Stimulated activated CD4-positive, alpha-beta T cell treated with anti-CD3 and anti-CD28 coated beads, TNF-alpha, amount 100 ng/mL, for 1 hour (primary cell): ENCODE measurements at regions not wholly inside any gene's neighbourhood (a gene's known extent, or its start where the extent isn't known, plus 50 kb on each side); places are given as distances from the start of the nearest gene placed in this dataset.
"Not testable (repeated sequence)": the region's sequence is repeated elsewhere in the genome, so short reads cannot be mapped to it uniquely, and the experiment has no call there.

Experiments
- DNase-seq, 3 donors: peaks; one replicate each; pipeline ENCODE4 v3.0.0-alpha.2; 2020; ENCODE audit warnings: low read depth in 3 of 3, low spot score in 1 of 3

DNA sequence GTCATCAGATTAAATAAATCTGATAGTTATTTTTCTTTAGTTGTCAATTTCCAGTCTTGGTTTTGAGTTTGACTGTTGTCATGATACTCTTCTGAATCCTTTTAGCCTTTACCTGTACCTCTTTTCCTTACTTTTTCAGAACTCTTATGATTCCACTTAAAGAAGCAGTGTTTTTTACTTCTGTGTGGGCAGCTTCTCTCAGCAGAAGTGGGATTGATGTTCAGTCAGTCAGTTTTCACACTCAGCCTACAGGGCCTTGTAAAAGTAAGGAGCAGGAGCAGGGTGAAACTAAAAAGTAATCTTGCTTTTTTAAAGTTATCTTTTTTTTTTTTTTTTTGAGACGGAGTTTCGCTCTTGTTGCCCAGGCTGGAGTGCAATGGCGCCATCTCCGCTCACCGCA lies 75.1 kb downstream of the HAUS1 start:
- DNase-seq = no peak

DNA sequence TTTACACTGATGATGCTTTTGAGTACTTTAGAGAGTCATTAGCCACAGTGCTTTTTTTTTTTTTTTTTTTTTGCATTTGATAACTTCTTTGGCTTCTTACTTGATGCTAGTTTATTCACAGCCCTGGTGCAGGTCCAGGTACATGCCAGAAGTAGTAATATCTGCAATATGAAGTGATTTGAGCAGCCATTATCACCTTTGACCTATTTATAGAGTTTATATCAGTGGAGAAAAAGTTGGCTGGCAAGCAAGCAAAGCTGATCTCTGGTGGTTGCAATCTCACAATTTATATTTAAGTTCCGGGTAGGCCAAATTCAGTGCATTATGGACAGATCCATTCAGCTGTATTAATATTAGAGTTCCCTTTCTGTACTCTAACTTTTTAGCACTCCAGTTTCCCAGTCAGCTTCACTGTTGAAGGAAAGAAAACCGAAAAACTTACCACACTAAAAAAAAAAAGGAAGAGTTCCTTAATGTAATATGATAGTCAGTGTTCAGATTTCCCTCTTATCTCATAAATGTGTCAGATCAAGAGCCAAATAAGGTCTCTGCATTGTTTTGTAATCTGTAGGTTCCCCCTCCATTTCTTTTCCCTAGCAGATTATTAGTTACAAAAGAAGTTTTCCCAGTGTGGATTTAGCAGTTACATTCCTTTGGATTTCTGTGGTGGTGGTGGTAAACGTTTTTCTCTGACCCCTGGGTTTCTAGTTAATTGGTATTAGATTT lies 78.6 kb downstream of the HAUS1 start:
- no peak for DNase-seq

DNA sequence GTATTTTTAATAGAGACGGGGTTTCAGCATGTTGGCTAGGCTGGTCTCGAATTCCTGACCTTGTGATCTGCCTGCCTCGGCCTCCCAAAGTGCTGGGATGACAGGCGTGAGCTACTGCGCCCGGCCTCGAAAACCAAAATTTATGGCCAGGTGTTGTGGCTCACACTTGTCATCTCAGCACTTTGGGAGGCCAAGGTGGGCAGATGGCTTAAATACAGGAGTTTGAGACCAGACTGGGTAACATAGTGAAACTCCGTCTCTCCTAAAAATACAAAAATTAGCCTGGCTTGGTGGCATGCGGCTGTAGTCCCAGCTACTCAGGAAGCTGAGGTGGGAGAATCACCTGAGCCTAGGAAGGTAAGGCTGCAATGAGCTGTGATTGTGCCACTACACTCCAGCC lies 80.1 kb downstream of the HAUS1 start:
- not testable (repeated sequence) for DNase-seq

DNA sequence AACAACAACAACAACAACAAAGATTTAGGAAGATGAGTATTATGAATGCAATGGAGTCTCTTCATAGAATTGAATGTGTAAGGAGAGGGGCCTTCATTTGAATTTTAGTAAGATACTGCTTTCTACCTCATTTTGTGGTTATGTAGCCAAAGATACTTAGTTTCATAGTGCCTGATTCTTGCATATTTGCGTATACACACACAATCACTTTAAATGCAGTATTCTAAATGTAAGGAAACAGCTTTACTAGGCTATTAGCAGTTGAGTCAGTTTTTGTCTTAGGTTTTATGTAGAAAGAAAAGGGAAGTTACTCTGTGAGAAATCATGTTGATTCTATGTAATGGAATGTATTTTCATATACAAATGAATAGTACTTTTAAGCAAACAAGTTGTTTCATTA lies 80.5 kb downstream of the HAUS1 start:
- no peak for DNase-seq

DNA sequence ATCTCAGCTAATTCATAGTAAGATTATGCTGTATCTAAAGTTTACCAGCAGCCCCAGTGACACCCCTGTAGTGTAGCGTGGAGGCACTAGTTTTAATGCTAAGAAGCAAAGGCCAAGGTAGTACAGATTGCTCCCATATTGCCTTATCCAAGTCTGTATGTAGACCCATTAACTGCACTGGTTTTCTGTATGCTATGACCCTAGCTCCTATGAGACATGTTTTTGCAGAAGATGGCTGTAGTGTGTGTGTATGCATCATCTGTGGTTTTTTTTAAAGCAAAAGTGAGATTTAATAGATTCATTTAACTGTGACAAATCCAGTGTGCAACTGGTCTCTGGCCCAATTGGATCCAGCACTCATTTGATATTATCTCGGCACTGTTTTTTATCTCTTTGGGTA lies 86.5 kb downstream of the HAUS1 start:
- no peak for DNase-seq

DNA sequence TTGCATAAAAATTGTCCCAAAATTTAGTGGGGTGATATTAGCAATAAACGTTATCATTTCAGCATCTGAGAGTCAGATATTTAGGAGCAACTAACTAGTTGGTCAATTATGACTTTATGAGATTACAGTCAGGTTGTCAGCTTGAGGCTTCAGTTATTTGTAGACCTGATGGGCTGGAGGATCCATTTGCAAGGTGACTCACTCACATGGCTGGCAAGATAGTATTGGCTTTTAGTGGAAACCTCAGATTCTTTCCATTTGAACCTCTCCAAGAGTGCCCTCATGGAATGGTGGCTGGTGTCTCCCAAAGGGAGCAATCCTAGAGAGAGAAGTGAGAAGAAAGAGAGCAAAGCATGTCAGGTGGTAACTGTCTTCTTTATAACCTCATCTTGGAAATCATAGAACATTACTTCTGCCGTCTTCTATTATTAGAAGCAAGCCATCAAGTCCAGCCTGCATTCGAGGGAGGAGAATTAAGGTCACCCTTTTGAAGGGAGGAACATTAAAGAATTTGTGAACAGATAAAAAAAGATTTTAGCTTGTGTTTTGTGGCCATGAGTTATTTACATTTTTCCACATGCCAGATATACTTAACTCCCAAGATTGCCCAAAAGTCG lies 92.5 kb downstream of the HAUS1 start:
- no peak for DNase-seq

DNA sequence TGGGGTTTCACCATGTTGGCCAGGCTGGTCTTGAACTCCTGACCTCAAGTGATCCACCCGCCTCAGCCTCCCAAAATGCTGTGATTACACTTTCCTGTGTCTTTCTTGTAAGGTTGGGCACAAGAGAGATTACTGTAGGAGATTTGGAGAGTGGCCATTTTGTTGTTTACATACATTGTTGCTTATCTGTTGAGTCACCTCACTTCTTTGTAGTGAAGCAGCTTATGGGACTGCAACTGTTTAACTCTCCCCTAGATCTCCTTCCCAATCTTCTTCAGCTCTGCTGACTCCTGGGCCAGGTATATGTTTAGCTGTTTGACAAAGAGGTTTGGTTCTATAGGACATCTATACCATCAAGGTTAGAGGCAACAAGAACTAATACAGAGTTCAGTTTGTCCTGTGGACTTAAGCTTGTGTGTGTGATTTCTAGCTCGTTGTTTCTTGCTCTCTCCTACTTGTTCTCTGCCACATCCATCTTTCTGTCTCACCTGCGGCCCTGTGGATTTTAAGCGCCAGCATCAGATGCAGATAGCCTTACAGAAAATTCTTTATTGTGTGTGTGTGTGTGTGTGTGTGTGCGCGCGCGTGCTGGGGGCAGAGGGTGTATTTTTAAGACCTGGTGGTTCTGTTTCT lies 95.4 kb downstream of the HAUS1 start:
- DNase-seq = no peak

DNA sequence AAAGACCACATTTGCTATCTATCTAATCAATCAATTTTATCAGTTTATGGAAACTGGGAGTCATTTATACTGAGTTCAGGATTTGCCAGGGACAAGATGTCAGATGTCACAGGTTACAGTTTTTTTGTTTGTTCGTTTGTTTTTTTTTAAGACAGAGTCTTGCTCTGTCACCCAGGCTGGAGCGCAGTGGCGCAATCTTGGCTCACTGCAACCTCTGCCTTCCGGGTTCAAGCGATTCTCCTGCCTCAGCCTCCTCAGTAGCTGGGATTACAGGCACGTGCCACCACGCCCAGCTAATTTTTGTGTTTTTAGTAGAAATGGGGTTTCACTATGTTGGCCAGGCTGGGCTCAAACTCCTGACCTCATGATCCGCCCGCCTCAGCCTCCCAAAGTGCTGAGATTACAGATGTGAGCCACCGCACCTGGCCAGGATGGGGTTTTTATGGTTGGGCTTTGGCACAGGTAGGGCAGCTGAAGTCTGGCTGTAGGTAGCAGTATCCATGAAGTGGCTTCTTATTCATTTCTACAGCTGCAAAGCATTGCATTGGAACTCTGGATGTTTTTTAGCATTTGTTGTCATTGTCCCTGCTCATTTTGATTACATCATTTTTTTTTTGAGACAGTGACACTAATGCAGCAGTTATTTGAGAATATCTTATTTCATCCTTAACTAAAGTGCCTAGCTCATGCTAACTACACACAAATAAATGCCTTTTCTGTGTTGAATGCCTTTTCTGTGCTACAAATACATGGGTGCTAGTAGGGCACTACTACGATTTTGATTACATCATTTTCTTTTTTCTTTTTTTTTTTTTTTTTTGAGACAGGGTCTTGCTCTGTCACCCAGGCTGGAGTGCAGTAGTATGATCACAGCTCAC lies 96.2 kb downstream of the HAUS1 start:
- DNase-seq = not testable (repeated sequence)

DNA sequence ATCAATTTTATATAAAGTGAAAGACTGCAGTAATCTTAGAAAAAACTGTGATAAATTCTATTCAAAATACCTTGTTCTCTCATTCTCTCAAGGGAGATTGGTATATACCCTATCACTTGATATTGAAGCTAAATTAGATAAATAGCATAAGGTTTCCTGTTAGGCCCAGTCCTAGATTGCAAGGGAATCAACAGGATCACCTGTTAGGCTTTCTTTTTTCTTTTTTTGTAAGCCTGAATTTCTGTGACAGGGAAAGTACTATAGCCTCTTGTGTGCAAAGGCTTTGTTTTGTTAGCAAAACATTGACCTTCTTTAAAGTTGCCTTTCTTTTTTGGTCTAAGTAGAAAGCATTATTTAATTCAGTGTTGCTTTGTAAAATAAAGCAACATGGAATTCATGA lies 100.0 kb downstream of the HAUS1 start:
- no peak for DNase-seq

DNA sequence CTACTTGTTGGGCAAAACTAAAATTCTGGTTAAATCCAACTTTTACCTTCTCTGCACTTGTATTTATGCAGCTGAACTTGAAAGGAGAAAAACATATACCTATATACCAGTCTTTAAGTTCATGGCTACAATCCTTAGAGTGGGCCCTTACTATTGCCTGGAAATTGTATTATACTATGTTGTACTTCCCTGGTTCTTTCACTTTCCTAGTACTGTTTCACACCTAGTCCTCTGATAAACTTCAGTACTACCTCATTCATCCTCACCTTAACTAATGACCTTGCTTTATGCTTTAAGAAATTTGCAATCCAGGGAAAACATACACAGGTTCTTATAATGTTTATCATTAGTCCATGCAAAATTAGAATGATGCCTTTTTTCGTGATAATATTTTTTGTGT lies 103.8 kb downstream of the HAUS1 start:
- no peak for DNase-seq

DNA sequence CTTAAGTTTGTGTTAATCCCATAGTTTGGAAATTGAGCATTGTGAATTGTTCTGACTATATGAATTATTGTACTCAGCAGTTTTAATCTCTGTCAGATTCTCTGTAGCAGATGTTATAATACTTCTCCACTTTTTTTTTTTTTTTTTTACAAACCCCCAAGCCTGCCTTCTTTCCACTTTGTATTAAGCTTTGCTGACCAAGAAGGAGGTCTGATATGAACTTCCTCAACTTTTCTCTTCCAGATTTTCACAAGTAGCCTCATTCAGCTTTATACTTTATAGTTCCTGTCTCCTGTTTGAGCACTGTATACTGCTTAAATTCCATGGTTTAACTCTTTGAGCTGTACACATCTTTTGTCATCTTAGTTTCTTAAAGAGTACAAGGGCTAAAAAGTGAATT lies 105.0 kb downstream of the HAUS1 start:
- no peak for DNase-seq

DNA sequence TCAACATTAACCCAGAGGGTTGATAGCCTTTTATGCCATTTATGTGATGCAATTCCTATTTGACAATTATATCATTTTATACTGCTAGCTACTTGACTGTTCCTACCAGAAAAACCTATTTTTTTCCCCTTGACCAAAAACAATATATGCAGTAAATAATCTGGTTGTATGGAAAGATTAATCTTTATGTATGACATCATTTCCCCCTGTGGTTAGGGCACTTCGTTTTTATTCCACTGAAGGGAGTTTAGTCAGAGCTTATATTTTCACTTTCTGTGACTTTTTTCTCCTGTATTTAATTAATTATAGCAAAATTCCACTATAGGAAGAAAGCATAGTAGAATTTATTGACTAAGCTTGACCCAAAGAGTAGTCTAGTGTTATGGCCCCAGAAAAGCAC lies 107.6 kb downstream of the HAUS1 start:
- no peak for DNase-seq

DNA sequence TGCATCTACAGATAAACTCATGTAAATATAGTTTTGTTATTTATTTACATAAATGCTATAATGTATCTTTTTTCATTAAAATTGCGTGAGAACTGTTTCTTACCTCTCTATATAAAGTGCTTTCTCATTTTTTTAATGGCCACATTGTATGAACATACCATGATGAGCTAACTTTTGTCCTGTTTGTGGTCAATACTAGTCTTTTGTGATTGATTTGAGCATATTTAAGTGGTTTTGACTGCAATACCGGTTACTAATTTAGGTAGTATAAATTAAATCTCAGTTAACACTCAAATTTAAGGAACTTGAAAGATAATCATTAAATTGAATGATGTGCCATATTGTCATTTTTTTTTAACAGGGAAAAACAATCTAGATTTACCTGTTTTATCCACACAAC lies 108.2 kb downstream of the HAUS1 start:
- no peak for DNase-seq

DNA sequence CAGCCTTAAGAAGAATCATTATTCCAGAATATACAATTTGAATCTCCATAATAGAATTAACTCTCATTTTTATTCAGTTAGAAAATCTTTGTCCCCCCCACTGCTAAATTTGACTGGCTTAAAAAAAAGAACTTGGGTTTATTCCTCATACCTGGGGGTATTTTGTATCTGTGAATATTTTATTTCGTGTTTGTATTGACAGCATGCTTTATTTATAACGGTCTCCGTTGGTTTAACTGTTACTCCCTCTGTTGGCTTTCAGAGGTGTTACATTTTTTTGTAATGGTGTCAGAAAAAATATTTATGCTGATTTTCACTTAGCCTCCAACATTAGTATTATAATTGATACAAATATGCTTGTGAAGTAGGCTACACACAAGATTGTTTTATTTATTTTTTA lies 109.1 kb downstream of the HAUS1 start:
- no peak for DNase-seq

DNA sequence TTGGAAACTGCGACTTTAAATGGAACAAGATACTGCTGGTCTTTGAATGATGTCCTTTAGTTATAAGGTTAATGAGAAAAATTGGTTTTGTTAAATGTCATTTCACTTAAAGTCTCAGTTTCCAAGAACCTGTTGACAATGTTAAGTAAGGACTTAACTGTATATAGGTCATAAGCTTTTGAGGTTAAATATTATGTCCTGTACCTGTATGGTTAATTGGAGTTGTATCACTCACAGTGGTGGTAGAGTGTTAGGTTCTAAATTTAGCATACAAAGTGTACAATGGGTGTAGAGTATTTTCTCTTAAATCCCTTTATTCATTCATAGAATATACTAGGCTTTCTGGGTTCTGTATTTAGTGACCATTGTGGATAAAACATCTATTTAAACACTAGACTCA lies 110.2 kb downstream of the HAUS1 start:
- DNase-seq = no peak

DNA sequence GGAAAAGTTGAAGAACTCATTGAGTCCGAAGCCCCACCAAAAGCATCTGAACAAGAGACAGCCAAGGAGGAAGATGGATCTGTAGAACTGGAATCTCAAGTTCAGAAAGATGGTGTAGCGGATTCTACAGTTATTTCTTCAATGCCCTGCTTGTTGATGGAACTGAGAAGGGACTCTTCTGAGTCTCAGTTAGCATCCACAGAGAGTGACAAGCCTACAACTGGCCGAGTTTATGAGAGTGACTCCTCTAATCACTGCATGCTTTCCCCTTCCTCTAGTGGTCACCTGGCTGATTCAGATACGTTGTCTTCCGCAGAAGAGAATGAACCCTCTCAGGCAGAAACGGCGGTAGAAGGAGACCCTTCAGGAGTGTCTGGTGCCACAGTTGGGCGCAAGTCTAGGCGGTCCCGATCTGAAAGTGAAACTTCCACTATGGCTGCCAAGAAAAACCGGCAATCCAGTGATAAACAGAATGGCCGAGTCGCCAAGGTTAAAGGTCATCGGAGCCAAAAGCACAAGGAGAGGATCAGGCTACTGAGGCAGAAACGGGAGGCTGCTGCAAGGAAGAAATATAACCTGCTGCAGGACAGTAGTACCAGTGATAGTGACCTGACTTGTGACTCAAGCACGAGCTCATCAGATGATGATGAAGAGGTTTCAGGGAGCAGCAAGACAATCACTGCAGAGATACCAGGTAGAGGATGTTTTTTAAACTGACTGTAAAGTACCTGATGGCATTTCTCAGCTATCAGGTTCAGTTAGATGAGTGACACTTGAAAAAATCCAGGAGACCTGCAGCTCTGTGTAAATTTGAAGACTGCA lies 111.9 kb downstream of the HAUS1 start:
- no peak for DNase-seq

DNA sequence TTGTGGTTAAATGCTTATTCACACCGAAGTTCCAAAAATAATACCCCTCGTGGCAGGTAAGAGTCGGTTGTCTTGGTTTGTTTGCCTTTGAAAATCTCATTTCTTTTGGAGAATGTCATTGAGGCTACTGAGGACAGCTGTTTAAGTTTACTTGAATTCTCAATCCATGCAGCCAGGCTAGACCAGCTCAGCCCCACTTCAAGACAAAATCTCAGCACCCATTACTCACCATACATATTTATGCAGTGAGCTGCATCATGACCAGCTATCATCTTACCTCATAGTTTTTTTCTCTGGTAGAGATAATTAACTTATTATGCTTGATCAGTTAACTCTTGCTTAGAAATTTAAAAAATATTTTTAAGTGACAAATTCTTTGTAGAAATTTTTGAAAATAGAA lies 115.9 kb downstream of the HAUS1 start:
- DNase-seq = no peak

DNA sequence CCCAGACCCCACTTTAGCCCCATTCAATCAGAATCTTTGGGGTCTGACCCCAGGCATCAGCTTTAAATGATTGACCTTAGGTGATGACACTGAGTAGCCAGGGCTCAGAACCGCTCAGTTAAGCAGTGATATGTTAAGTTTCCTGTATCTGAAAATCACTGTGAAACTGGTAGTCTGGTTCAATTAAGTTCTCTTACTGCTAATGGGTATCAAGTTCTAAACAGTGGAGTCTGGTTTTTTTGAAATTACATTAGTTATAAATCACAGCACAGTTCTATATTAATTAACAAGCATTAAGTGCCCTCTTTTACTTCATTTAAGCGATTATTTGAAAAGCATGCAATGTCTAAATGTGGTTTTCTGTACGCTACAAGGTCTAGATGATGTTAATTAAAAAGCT lies 117.9 kb downstream of the HAUS1 start:
- no peak for DNase-seq

DNA sequence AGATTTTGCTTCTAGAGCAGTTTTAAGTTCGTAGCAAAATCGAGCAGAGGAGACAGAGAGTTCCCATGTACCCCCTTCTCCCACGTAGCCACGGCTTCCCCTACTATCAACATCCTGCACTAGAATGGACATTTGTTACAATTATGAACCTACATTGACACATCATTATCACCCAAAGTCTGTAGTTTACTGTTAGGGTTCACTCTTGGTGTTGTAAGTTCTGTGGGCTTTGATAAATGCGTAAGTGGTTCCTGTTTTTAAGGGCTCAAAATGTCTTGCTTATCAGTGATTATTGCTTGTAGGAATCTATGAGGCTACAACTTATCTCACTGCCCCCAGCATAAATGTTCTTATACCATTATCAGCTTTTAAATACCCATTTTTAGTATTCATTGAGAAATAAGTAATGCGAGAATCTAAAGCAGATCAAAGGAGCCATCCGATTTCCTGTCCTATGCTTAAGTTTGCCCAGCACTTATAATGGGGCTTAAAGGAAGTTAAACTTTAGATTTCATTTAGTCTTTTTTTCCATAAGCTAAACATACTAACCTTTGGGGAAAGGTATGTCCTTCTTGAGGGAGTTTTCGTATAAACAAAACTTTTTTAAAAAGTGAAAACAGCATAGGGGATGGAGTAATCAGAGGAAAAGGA lies 118.7 kb downstream of the HAUS1 start:
- DNase-seq = no peak

DNA sequence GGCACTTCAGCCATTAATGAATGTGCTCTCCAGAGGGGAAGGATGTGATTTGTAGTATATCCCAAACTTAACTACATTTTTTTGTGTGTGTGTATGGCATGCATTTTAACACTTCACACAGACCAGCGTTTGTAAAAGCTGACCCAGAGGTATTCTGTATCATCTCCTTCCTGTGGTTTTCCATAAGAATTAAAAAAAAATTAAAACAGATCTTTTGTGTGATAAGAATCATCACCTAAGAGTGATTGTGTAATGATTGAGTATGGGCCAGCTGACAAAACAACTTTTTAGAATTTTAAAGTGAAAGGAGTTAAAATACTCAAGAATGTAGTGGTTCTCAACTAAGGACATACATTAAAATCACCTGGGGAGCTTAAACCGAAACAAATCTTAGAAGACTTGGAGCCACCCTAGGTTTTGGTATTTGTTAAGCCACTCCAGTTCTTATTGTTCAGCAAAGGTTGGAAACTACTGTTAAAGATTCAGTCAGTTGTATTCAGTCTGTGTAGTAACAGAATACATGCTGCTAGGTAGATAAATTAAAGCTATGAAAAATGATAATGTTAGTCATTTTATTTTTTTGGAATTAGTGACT lies 120.1 kb downstream of the HAUS1 start:
- DNase-seq = no peak
